Transverse colon (tissue), 4 donors: ENCODE measurements at regions not wholly inside any gene's neighbourhood (a gene's known extent, or its start where the extent isn't known, plus 50 kb on each side); places are given as distances from the start of the nearest gene placed in this dataset.

ENCODE experiments used
- DNase-seq: peaks from one replicate; pipeline ENCODE4 v3.0.0-alpha.2; 2019
- H3K27ac ChIP-seq, 4 donors: fragments of 200-600 bp; sonication (generic); 2 replicates each; pipeline ENCODE4 v1.5.1; 2016 to 2018; ENCODE audit warnings: inconsistent platforms in 4 of 4
- H3K27me3 ChIP-seq: fragments of 200-600 bp; sonication (generic); 2 replicates; pipeline ENCODE4 v1.5.1; 2017; ENCODE audit warnings: inconsistent platforms
- H3K36me3 ChIP-seq, 4 donors: fragments of 200-600 bp; sonication (generic); 2 replicates each; pipeline ENCODE4 v1.5.1; 2017 to 2019; ENCODE audit warnings: inconsistent platforms in 4 of 4
- H3K4me1 ChIP-seq, 4 donors: fragments of 200-600 bp; sonication (generic); 2 replicates each; pipeline ENCODE4 v1.5.1; 2017 to 2020; ENCODE audit warnings: inconsistent platforms in 4 of 4
- H3K4me3 ChIP-seq, 4 donors: fragments of 200-600 bp; sonication (generic); 1 replicate in 1 of 4; 2 replicates in 3 of 4; pipeline versions ENCODE4 v1.5.1 to v1.6.1; 2017 to 2019; ENCODE audit warnings: inconsistent platforms in 4 of 4
- H3K9me3 ChIP-seq, 2 donors: fragments of 200-600 bp; sonication (generic); 2 replicates each; pipeline ENCODE4 v1.5.1; 2017 to 2019; ENCODE audit warnings: inconsistent platforms in 2 of 2
- EP300 ChIP-seq: sonication (generic); formaldehyde crosslinking; IDR thresholded peaks from one replicate; pipeline ENCODE4 v1.6.1; 2017; ENCODE audit warnings: antibody characterized with exemption, low read depth
- POLR2A ChIP-seq: fragments of 450-650 bp; IDR thresholded peaks from one replicate; pipeline ENCODE4 v1.6.1; 2016; ENCODE audit warnings: antibody characterized with exemption, mild to moderate bottlenecking, moderate library complexity
- POLR2AphosphoS5 ChIP-seq, 3 donors: sonication (generic); formaldehyde crosslinking; IDR thresholded peaks; one replicate each; pipeline ENCODE4 v1.6.1; 2016; ENCODE audit warnings: antibody characterized with exemption in 3 of 3
- WGBS, 2 donors: methylation state at CpG; one replicate each; pipeline ENCODE4 v1.1.5; 2018; ENCODE audit warnings: low coverage in 1 of 2; 5-methylcytosine and 5-hydroxymethylcytosine counted together
- in situ Hi-C, 4 donors: fragments of 200-750 bp; cut with MboI; loops; one replicate each; pipeline versions ENCODE4 v1.15.0 to v1.15.1; 2017; ENCODE audit warnings: low sequenced_read_pairs in 3 of 4, low pct_ligation_motif_present in 1 of 4, low pct_unique_long_range_greater_than_20kb in 1 of 4
- intact Hi-C: fragments of 100-400 bp; cut with DNase I; formaldehyde crosslinking; loops from one replicate; pipeline ENCODE4 v1.15.1; 2023; ENCODE audit warnings: low total_unique reads
- TF ChIP-seq, protein P1 (sequence below), 5 experiments: fragments of 200-600 bp in 3 of 5; fragments of 450-650 bp in 2 of 5; sonication (generic) in 3 of 5; IDR thresholded peaks; 1 replicate in 2 of 5; 2 replicates in 3 of 5; pipeline ENCODE4 v1.5.1; 2016 to 2017; ENCODE audit warnings: antibody characterized with exemption in 5 of 5, inconsistent platforms in 3 of 5, mild to moderate bottlenecking in 2 of 5, moderate library complexity in 1 of 5

DNA sequence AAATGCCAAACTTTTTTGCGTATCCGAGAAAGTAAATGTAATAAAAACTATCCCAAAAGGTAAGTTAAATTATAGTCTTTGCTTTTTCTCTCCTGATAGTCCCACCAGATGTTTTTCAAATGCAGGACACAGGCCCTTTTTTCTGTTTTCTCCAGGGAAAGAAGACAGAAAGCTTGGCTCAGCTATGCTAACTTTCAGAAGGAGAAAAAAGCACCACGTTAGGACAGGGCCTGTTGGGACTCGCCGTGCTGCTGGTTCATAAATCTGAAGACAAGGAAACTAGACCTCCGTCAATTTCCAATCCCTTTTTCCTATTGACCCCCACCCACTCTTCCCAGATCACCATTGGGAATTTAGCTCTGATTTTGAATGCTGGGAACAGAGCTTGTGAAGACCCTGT, 220.9 kb upstream of the SFRP2 start:
- no peaks in the 10 kb centered on the region for H3K9me3 ChIP-seq
- H3K27ac ChIP-seq: peak overlapping the region in 2 of 4 donors; percentile 29 to 64
- no peaks in the 10 kb centered on the region for H3K36me3 ChIP-seq
- 60 to 72% methylated on average over 3 to 6 of the region's 6 CpGs for WGBS, 2 donors
- H3K4me3 ChIP-seq: no peak overlapping the region
- intact Hi-C loops: no loop called here
- no peak for DNase-seq
- no peak for TF ChIP-seq EP300
- TF ChIP-seq POLR2A: no peak
- TF ChIP-seq POLR2AphosphoS5 (IDR thresholded peaks at IDR 0.05): no peak
- TF ChIP-seq, protein P1, sequence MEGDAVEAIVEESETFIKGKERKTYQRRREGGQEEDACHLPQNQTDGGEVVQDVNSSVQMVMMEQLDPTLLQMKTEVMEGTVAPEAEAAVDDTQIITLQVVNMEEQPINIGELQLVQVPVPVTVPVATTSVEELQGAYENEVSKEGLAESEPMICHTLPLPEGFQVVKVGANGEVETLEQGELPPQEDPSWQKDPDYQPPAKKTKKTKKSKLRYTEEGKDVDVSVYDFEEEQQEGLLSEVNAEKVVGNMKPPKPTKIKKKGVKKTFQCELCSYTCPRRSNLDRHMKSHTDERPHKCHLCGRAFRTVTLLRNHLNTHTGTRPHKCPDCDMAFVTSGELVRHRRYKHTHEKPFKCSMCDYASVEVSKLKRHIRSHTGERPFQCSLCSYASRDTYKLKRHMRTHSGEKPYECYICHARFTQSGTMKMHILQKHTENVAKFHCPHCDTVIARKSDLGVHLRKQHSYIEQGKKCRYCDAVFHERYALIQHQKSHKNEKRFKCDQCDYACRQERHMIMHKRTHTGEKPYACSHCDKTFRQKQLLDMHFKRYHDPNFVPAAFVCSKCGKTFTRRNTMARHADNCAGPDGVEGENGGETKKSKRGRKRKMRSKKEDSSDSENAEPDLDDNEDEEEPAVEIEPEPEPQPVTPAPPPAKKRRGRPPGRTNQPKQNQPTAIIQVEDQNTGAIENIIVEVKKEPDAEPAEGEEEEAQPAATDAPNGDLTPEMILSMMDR (IDR thresholded peaks at IDR 0.05): no peak
- H3K27me3 ChIP-seq: no peaks in the 10 kb centered on the region
- in situ Hi-C loops: no loop called here
- peaks cover 0 to 4% (median 0%) of the 10 kb centered on the region in 4 donors for H3K4me1 ChIP-seq

DNA sequence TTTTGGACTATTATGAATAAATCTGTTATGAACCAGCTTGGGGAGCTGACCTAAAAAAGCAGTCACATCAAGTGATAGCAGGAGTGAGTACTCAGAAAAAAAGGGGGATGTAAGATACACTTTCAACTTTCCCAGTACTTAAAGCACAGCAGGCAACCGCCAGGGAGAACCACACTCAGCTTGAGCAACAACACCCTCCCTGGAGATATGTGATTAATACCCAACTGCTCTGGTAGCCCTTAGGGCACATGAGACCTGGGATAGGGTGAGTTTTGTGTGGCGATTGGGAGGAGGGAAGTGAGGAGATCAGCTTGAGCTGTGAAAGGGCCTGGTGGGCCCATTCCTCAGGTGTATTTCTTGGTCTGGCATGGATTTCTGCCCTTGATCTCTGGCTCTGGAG, 220.3 kb upstream of the SFRP2 start:
- no peak for DNase-seq
- no peak for TF ChIP-seq POLR2A
- TF ChIP-seq EP300: no peak
- TF ChIP-seq POLR2AphosphoS5 (IDR thresholded peaks at IDR 0.05): no peak
- TF ChIP-seq, protein P1 (IDR thresholded peaks at IDR 0.05): no peak
- Histone ChIP-seq H3K9me3 (no peaks in the 10 kb centered on the region), H3K4me1 (peaks cover 0 to 4% (median 0%) of the 10 kb centered on the region in 4 donors), H3K27ac (peak overlapping the region in 1 of 4 donors; percentile 64), H3K4me3 (no peak overlapping the region), H3K36me3 (no peaks in the 10 kb centered on the region), H3K27me3 (no peaks in the 10 kb centered on the region)
- in situ Hi-C loops (no loop called here), intact Hi-C loops (no loop called here)
- 86% methylated on average over 2 of the region's 2 CpGs; no CpG with 5 or more reads in 1 of the 2 donors for WGBS, 2 donors

DNA sequence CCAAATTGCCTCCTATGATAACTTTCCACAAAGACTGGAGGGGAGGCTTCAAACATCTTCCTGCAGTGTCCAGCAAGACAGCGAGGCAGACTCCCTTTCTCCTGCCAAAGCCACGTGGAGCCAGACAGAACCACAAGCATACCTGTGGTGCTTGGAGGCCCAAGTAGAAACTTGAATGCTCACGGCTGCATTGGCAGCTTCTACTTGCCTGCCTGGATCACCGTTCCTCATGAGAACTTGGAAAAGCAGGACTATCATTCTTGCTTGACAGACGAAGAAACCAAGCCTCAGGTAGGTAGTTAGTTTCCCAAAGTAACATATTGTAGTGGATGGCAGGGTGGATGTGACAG, 216.3 kb upstream of the SFRP2 start:
- TF ChIP-seq POLR2AphosphoS5 (IDR thresholded peaks at IDR 0.05) (no peak), POLR2A (no peak), EP300 (no peak)
- TF ChIP-seq, protein P1 (IDR thresholded peaks at IDR 0.05): no peak
- Histone ChIP-seq H3K4me1 (peaks cover 0 to 3% (median 0%) of the 10 kb centered on the region in 4 donors), H3K4me3 (no peak overlapping the region), H3K9me3 (no peaks in the 10 kb centered on the region), H3K27ac (no peak overlapping the region), H3K27me3 (no peaks in the 10 kb centered on the region), H3K36me3 (no peaks in the 10 kb centered on the region)
- no peak for DNase-seq
- in situ Hi-C loops (no loop called here), intact Hi-C loops (no loop called here)
- whole genome bisulfite sequencing, 2 donors: 74 to 86% methylated on average over 1 to 5 of the region's 5 CpGs

DNA sequence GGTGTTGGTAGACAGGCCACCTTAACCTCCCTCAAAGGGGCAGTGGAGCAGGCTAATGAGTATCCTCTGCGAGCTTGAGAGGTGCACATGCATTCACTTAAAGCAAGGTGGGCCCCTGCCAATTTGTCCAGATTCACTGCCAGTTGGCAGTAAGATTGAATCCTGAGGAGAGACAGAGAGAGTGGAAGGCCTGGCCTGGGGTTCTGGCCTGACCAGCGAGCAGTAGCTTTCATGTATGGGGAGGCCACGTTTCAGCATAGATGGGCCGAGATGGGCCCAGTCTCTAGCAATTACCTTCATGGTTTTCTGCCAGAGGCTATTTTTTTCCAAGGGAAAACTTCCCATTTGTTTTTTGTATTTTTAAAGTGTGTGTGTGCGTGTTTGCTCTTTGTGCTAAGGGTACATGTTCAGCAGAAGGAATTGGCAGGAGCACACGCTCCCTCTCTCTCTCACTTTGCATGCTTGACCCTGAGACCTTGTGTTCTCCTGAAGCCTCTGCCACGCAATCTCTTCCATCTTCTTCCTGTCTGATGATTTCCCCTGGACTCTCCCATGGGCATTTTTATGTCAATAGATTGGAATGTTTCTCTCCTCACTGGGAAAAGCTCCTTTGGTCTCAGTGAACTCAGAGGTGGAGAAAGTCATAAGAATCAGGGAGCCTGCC, 215.8 kb upstream of the SFRP2 start:
- H3K9me3 ChIP-seq: no peaks in the 10 kb centered on the region
- WGBS, 2 donors: 67 to 81% methylated on average over 4 to 7 of the region's 7 CpGs
- no peak for DNase-seq
- peak overlapping the region in 2 of 4 donors; percentile 26 to 27 for H3K27ac ChIP-seq
- intact Hi-C loops: no loop called here
- TF ChIP-seq POLR2AphosphoS5 (IDR thresholded peaks at IDR 0.05) (peak in 1 of 3 donors; percentile 55), EP300 (no peak), POLR2A (no peak)
- TF ChIP-seq, protein P1 (IDR thresholded peaks at IDR 0.05): no peak
- H3K4me1 ChIP-seq: no peaks in the 10 kb centered on the region
- no peak overlapping the region for H3K4me3 ChIP-seq
- H3K27me3 ChIP-seq: no peaks in the 10 kb centered on the region
- in situ Hi-C loops: no loop called here
- H3K36me3 ChIP-seq: no peaks in the 10 kb centered on the region
